CD4-positive, alpha-beta T cell treated with Interleukin-21 for 1 hour (primary cell): ENCODE measurements at regions not wholly inside any gene's neighbourhood (a gene's known extent, or its start where the extent isn't known, plus 50 kb on each side); places are given as distances from the start of the nearest gene placed in this dataset.
"Not testable (repeated sequence)": the region's sequence is repeated elsewhere in the genome, so short reads cannot be mapped to it uniquely, and the experiment has no call there.

Source experiments
- DNase-seq: peaks from one replicate; pipeline ENCODE4 v3.0.0-alpha.2; 2020

DNA sequence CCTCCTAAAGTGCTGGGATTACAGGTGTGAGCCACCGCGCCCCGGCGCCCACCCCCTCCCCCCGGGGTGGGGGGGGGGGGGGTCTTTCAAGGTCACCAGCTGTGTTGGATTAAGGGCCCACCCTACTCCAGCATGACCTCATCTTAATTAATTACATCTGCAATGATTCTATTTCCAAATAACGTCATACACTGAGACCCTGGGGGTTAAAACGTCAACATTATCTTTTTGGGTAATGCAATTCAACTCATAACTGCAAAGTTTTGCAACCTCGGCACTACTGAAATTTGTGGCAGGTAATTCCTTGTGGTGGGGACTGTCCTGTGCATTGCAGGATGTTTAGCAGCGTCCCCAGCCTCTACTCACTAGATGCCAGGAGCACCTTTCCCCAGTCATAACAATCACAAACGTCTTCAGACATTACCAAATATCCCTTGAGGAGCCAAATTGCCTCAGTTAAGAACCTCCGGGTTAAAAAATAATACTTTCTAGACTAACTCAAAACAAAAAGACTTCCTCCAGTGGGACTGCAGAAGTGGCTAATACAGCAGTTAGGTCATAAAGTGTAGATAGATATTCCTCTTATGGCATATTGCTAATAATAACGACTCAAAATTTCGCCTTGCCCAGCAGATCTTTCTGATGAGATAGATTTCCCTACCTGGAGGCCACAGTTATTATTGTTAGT, 233.0 kb upstream of the KAZN start:
- no peak for DNase-seq

DNA sequence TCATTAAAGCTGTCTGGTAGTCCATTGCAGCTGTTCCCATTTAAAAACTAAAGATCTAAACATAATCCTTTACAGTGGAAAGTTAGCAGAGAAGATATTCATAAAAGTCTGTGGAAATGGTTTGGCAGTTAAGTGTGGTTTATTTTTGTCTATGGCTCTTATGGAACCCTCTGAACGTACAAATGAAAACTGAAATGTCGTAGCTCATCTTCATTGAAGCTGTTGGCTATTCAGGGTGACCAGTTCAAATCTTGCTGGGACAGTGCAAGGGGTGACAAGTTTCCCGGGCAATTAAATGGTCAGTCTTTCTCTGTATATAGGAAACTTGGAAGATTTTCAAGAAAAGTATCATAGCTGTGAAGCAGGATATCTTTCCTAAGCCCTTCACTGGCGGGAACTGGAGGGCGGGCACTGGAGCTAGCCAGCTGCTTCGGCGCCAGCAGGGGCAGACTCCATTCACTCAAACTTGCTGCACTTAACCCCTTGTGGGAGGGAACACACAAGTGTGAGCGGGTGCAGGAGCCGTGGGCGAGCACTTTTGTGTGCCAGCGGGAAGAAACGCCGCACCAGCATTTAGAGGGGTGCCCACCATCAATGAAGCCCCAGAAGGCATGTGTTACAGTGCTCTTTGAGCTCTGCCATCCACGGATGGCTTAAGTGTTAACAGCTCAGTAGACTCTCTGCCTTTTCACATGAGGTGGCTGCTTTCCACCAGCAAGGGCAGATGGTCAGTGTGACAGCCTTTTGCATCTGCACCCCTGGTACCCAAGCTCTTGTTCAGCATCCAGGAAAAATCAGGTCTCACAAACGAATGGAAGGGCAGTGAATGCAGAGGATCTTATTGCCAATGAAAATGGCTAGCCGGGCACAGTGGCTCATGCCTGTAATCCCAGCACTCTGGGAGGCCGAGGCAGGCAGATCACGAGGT, 232.1 kb upstream of the KAZN start:
- no peak for DNase-seq

DNA sequence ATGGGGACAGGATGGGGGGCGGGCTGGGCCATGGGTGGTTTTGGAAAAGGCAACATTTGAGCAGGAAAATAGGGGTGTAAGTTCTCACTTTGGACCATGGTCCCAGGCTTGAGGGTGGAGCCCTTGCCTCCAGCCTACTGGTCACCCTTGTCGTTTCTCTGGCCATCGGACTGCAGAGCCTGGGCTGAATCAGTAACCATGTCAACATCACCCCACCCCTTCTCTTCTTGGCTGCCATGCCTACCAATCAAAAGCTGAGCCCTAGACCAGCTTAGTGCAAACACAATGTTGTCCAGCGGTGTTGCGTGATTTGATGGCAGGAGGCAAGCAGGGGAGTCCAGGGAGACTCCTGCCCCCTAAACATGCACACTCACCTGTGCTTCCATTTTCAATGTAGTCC, 231.0 kb upstream of the KAZN start:
- DNase-seq, result no peak

DNA sequence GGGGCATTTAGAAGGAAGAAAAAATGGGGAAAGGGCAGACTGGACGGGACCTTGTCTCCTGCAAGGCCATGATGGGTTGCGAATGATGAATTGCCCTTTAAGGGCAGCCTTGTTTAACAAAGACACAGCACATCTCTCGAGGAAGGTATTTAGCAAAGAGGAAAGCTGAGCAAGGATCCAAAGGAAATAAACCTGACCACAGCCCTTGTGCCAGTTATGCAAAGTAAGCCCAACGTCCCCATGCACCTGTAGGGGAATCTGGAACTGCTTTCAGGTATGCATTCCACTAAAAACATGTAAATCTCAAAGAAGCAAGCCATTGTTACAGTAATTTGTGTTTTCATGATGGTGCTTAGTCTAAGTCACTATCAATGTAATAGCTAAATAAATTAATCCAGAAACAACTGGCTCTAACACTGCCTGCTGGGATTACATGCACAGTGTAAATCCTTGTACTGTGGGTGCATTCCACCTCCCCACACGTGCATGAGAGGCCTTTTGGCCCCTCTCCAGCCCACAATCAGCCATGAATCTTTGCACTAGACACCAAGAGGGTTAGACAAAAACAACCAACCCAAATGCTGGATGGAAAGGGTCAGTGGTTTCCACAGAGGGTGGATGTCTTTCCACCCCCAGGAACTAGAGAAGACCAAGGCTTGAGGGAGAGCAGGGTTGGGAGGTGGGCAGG, 228.8 kb upstream of the KAZN start:
- no peak for DNase-seq

DNA sequence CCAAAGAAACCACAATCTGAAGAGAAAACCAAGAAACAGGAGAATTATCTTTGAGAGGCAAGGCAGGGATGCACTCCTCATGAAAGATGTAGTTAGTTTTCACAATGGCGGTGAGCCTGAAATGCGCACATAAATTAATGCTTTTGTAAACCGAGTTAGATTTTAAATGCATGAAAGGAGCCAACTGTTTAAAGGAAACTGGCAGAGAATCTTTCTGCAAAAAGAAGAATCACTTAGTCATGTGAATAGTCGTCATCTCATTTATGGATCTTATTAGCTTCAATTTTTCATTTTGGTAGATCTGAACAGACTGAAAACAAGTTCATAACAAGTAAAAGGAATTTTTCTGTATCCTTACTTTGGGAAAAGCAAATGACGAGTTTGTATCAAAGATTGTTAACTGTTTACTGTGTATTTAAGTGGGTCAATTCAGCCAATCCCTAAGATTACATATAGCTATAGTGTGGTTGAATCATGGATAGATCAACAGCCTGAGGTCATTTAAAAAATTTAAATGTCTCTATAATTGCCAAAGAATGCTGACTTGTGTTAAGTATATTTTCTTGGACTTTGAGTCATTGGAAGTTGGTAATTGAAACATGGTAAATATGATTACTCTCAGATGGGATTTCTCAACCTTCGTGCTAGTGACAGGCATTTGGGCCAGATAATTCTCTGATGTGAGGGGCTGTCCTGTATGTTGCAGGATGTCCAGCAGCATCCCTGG, 226.6 kb upstream of the KAZN start:
- DNase-seq, result no peak

DNA sequence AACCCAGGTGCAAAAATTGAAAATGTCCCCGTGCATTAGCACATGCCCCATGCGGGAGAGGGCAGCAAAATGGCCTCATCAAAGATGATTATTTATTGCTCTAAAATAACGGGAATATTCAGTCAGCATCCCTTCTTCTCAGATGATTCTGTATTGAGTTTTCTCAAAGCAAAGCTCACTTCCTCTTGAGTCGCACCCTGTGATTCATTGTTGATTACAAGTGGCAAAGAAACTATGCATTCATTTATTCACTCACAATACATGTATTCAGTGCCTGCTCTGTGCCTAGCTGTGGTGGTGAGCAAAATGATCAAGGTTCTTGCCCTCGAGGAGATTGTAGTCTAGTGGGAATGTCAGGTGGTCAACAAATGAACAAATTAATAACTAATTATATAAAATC, 226.0 kb upstream of the KAZN start:
- DNase-seq, result no peak

DNA sequence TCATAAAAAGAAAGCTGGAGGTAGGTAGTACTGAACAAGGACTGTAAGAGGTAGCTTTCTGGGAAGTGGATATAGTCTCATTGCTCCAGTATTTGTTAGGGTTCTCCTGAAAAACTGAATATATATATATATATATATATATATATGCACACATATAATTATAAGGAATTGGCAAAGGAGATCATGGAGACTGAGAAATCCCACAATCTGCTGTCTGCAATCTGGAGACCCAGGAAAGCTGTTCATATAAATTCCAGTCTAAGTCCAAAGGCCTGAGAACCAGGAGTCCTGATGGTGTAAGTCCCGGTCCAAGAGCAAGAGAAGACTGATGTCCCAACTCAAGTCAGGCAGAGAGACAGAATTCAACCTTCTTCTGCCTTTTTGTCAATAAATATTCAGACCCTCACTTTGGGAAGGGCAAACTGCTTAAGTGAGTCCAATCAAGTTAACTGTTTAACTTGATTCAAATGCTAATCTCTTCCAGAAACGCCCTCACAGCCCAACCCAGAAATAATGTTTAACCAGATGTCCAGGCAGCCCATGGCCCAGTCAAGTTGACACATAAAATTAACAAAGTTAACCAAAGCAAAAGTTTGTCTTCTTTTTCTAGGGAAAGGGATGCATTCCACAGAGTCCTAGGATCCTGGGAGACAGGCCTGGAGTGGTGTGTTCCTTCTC, 225.3 kb upstream of the KAZN start:
- DNase-seq, result no peak

DNA sequence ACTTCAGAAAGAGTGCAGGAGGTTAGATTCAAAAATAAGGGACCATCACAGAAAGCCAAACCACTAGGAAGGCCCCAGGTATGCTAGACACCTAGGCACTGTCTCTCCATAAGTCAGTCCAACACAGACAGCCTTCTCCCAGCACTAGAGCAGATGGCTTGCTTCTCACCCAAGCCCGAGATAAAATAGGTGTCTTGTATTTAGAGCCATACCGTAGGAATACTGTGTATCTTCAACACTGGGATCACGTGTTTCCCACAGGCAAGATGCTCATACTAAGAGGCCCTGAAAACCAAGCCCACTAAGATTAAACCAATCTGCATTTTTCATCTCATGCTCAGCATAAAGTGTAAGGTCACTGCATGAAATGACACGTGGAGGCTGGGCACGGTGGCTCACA, 223.3 kb upstream of the KAZN start:
- no peak for DNase-seq

DNA sequence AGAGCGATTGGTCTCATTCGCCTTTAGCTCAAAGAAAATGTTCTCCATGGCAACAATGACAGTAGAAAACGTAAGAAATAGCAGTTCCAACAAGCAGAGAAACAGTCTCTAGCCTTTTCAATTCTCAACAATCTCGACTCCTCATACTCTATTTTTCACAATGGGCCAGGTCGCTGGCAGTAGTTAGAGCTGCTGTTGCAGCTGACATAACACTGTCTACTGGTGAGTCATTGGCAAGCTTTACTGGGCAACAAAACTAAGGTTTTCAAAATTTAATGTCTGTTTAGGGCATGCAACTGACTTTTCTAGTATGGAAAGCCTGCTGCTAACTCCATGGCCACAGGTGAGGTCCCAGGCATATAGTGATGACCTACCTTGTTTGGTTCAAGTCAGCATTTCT, 221.1 kb upstream of the KAZN start:
- no peak for DNase-seq

DNA sequence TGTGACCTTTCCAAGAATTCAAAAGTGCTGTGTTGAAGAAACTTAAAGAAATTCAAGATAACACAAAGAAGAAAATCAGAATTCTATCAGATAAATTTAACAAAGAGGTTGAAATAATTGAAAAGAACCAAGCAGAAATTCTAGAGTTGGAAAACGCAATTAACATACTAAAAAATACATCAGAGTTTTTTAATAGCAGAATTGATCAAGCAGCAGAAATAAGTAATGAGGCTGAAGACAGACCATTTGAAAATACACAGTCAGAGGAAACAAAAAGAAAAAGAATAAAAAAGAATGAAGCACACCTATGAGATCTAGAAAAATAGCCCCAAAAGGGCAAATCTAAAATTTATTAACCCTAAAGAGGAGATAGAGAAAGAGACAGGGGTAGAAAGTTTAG, 218.1 kb upstream of the KAZN start:
- DNase-seq, result no peak

DNA sequence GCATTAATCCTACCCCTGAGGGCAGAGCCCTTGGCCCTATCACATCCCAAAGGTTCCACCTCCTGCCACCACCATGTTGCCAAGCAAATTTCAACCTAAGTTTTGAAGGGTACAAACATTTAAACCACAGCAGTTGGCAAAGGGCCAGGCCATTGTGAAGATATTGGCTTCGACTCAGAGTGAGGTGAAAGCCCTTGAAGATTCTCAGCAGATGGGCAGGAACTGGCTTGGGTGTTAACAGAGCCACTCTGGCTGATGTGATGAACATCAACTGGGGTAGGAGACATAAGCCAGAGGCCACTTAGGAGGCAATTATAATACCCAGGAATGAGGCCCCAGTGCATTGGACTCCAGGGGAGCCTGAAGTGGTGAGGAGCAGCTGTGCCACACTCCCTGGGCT, 207.7 kb upstream of the KAZN start:
- no peak for DNase-seq

DNA sequence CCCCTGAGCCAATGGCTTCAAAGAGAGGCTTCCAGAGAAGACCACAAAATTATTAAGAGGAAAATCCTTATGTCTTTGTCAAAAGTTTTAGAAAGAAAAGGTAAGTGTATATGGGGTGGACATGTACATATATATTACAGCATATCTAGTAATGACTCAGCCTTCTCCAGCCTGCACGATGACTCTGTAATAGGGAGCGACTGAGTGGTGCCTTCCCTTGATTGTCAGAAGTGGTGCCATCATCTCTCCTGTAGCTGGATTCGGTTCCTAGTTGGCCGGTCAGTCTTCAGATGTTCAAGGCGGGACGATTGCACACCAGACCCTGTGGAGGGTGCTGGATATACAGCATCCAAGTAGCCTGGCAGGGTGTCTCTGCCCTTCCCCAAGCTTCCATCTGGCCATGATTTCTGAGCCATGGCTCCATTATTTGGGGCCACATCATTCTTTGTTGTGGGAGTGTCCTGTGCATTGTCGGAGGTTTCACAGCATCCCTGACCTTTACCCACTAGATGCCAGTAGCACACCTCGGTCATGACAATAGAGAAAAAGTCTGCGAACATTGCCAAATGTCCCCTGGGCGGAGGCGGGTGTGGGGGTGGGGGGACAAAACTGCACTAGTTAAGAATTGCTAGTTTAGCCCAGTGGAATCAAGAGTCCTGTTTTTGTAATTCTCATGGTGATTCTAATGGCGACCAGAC, 206.2 kb upstream of the KAZN start:
- DNase-seq, result no peak

DNA sequence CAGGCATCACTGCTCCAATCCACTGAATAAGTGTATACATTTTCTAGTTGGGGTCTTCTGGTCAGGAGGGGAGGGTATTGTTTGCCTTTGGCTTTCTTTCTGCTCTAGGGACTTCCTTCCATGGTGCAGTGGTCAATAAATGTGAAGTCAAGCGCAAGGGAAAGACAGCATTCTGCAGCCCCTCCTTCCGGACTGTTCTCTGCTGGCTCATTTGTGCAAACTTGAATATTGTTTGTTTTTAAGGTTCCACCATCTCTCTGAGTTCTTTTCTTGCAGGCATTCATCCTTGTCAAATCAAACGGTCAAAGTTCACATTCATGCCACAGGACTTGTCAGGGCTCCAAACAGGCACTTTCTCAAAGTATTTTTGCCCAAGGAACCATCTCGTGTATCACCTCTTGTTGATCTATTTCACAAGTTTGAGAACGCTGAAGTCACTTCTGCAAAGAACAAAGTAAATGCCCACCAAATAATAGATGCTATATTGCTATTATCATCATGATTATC, 205.6 kb upstream of the KAZN start:
- DNase-seq, result no peak

DNA sequence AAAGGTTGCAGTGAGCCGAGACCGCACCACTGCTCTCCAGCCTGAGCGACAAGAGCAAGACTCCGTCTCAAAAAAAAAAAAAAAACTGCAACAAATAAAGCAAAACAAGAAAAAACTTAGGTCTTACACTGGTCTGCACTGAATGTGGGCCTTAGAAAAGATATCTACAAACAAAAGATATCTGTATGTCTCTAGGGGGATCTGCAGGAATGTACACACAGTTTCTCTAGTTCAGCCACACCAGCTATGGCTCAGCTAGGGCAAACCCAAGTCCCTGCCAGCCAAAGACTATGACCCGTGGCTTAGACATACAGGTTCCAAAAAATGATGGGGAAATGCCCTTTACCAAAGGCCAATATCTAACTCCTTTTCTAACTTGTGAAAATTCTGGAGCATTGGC, 202.4 kb upstream of the KAZN start:
- DNase-seq, result no peak

DNA sequence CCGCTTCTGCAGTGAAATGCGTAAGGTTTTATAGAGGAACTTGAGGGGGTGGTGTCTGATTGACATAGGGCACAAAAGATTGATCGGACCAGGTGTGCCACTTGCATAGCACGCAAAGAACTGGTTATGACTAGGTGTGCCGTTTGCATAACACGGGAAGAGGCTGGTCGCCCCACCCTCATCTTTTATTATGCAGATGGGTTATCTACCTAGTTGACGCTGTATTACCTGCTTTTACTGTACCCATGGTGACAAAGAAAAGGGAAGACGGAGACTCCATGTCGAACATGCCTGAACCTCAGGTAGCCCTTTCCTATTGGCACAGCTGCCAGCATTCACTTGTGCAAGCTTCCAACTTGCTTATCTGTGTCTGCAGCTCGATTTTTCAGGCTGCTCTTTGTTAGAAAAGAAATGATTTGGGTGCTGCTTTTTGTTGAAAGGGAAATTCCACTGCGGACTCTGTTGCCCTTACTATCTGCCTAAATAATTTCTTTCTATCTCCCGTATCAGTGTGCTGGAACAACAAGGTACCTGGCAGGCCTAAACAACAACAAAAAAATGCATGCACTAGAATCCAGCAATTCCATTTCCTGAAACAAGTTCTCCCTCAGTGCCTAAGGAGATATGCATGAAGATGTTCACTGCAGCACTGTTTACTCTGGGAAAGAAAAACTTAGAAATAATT, 194.4 kb upstream of the KAZN start:
- DNase-seq, result no peak

DNA sequence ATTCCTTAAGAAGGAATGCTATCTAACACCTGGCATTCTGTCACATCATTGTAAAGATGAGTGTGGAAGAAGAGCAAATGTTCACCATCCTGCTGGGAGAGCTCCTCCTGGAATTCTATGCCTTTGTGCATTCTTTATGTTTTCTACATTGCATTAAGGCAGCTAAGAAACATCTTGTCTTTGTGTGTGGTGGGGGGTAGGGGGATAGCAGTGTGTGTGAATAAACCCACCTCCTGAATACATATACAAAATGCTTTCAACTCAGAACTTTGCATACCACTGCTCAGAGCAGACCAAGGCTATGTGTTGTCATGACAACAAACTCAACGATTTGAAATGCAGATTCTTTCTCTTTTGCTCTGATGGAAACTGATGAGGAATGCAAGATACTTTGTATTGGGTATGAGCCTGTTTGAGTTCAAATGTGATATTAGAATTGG, 193.6 kb upstream of the KAZN start:
- no peak for DNase-seq

DNA sequence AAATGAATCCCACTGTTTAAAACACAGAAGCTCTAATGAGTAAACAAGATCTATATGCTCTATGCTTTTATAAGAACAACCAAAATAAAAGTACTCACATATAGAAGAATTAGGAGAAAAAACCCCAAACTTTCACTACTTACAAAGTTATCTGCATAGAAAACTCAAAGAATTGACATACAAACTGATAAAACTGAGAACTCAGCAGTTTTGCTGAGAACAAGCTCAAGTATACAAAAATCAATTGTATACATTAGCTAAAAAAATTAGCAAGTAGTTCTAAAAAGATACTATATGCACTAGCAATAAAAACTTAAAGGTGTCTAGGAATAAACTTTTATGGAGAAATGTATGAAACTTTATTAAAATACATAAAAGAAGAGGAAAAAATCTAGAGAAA, 186.2 kb upstream of the KAZN start:
- no peak for DNase-seq

DNA sequence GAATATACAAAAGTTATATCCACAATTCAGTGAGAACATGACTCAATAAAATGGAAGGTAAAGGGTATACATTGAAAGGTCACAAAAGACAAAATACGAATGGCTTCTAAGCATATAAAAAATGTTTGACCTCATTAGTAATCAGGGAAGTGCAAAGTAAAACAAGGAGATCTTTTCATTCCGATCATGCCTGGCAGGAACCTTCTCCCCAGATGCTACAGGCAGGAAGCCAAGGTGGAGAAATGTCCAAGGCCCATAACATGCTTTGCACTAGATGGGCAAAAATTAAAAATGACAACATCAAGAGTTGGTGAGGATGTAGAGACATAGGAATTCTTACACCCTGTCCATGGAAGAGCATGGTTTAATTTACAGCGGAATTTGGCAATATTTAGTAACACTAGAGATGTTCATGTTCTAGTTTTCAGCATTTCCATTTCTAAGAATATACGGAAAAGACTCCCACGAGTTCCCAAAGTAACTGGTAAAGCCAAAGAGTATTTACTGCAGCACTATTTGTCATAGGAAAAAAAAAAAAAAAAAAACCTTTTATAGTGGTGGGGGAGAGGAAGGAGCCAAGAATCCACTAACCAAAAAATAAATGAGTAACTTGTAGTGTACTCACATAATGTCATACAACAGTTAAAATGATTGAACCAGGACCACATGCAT, 184.5 kb upstream of the KAZN start:
- DNase-seq, result no peak

DNA sequence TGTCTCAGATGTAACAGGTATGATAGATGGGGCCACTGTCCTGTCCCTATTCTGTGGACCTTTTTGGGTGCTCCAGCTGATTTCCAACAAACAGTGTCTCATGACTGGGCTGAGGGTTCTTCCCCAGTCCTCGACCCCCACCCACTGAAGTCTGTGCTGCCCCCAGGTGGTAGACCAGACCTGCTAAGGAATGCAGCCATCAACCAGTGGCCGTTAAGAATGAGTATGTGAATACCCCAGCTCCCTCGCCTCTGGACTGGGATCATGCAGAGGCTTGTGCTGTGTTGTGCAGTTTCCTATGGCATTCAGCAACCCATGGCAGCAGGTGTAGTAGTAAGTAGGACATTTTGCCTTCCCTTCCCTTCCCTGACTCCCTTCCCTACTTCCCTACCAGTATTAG, 183.1 kb upstream of the KAZN start:
- no peak for DNase-seq

DNA sequence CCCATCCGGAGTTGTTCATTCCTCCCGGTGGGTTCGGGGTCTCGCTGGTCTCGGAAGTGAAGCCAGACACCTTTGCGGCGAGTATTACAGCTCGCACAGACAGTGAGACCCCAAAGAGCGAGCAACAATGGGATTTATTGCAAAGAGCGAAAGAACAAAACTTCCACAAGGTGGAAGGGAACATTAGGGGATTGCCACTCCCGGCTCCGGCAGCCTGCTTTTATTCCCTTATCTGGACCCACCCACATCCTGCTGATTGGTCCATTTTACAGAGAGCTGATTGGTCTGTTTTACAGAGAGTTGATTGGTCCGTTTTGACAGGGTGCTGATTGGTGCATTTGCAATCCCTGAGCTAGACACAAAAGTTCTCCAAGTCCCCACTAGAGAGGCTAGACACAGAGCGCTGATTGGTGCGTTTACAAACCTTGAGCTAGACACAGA, 178.7 kb upstream of the KAZN start:
- DNase-seq, result not testable (repeated sequence)
